ENCODE measurements at regions not wholly inside any gene's neighbourhood (a gene's known extent, or its start where the extent isn't known, plus 50 kb on each side); places are given as distances from the start of the nearest gene placed in this dataset.

- no peak for DNase-seq
Measured at GRCh38 chr5:60232036-60232795, 338.7 kb upstream of the PDE4D start.

- no peak for DNase-seq
Measured at GRCh38 chr5:60230456-60230855, 336.9 kb upstream of the PDE4D start.

- no peak for DNase-seq
Measured at GRCh38 chr5:60229691-60230185, 336.2 kb upstream of the PDE4D start.

- DNase-seq = no peak
Measured at GRCh38 chr5:60228676-60229075, 335.1 kb upstream of the PDE4D start.

- no peak for DNase-seq
Measured at GRCh38 chr5:60226128-60226527, 332.6 kb upstream of the PDE4D start.

GRCh38 chr5:60223342-60223741 is 329.8 kb upstream of the PDE4D start:
- no peak for DNase-seq

- DNase-seq = no peak
Measured at GRCh38 chr5:60219921-60220320, 326.4 kb upstream of the PDE4D start.

GRCh38 chr5:60210810-60211209 is 317.3 kb upstream of the PDE4D start:
- no peak for DNase-seq

GRCh38 chr5:60209146-60209840 is 315.8 kb upstream of the PDE4D start:
- DNase-seq = no peak

- no peak for DNase-seq
Measured at GRCh38 chr5:60208716-60209115, 315.2 kb upstream of the PDE4D start.

GRCh38 chr5:60207040-60207439 is 313.5 kb upstream of the PDE4D start:
- no peak for DNase-seq

- DNase-seq = no peak
Measured at GRCh38 chr5:60206234-60206633, 312.7 kb upstream of the PDE4D start.

- DNase-seq = no peak
Measured at GRCh38 chr5:60205071-60205470, 311.5 kb upstream of the PDE4D start.

GRCh38 chr5:60196385-60197113 is 303.0 kb upstream of the PDE4D start:
- DNase-seq = no peak

GRCh38 chr5:60195551-60195950 is 302.0 kb upstream of the PDE4D start:
- no peak for DNase-seq

- no peak for DNase-seq
Measured at GRCh38 chr5:60195083-60195482, 301.6 kb upstream of the PDE4D start.

- no peak for DNase-seq
Measured at GRCh38 chr5:60185231-60186099, 291.9 kb upstream of the PDE4D start.

- no peak for DNase-seq
Measured at GRCh38 chr5:60184606-60185005, 291.1 kb upstream of the PDE4D start.

GRCh38 chr5:60183881-60184280 is 290.4 kb upstream of the PDE4D start:
- no peak for DNase-seq

GRCh38 chr5:60178101-60178500 is 284.6 kb upstream of the PDE4D start:
- no peak for DNase-seq

GRCh38 chr5:60177596-60177995 is 284.1 kb upstream of the PDE4D start:
- DNase-seq = no peak

- no peak for DNase-seq
Measured at GRCh38 chr5:60173667-60174066, 280.1 kb upstream of the PDE4D start.

GRCh38 chr5:60163762-60164161 is 270.2 kb upstream of the PDE4D start:
- no peak for DNase-seq

Data from GDM1 (cell line).